H1 (cell line): ENCODE measurements at regions not wholly inside any gene's neighbourhood (a gene's known extent, or its start where the extent isn't known, plus 50 kb on each side); places are given as distances from the start of the nearest gene placed in this dataset.

Source experiments
- CTCF ChIA-PET: fragments of 300-600 bp; sonication (Branson Sonifier 250); formaldehyde crosslinking; loops from one replicate; lab custom pipeline; 2021; ENCODE audit not compliant: partially characterized antibody; lab: Charles Lee
- POLR2A ChIA-PET: fragments of 300-600 bp; sonication (Branson Sonifier 250); formaldehyde crosslinking; loops from one replicate; lab custom pipeline; 2021; ENCODE audit warnings: inconsistent platforms; ENCODE audit not compliant: partially characterized antibody; lab: Charles Lee
- DNase-seq, 2 experiments: peaks; one replicate each; pipeline versions ENCODE4 v3.0.0 to v3.0.0-alpha.2; 2010 to 2022; ENCODE audit warnings: low spot score in 2 of 2, low read depth in 1 of 2, mixed read lengths in 1 of 2
- FAIRE-seq: peaks from 2 replicates; lab custom pipeline; 2011; peaks lifted over from hg19 to GRCh38; lab: Jason Lieb, UNC
- H2AFZ ChIP-seq: 2 replicates; pipeline ENCODE4 v1.8.1; 2012; ENCODE audit warnings: low read length, inconsistent platforms
- H2AK5ac ChIP-seq: 2 replicates; pipeline ENCODE4 v1.6.1; 2013; ENCODE audit warnings: low read depth, low read length
- H2BK120ac ChIP-seq: replicated peaks from 2 replicates; pipeline ENCODE3; 2013; ENCODE audit warnings: low read depth, low read length, inconsistent platforms
- H2BK12ac ChIP-seq: 2 replicates; pipeline ENCODE4 v1.6.1; 2013; ENCODE audit warnings: low read depth, low read length
- H2BK15ac ChIP-seq: 2 replicates; pipeline ENCODE4 v1.6.1; 2013; ENCODE audit warnings: low read length
- H2BK20ac ChIP-seq: 2 replicates; pipeline ENCODE4 v1.6.1; 2013; ENCODE audit warnings: low read length
- H2BK5ac ChIP-seq: 2 replicates; pipeline ENCODE4 v1.6.1; 2013; ENCODE audit warnings: low read depth, low read length
- H3K14ac ChIP-seq: 2 replicates; pipeline ENCODE4 v1.6.1; 2013; ENCODE audit warnings: inconsistent platforms; ENCODE audit not compliant: insufficient read length
- H3K18ac ChIP-seq: 2 replicates; pipeline ENCODE4 v1.6.1; 2013; ENCODE audit warnings: low read length; ENCODE audit errors: extremely low read depth
- H3K23ac ChIP-seq: 2 replicates; pipeline ENCODE4 v1.6.1; 2013; ENCODE audit warnings: inconsistent platforms; ENCODE audit not compliant: insufficient read length
- H3K23me2 ChIP-seq: 2 replicates; pipeline ENCODE4 v1.6.1; 2013; ENCODE audit warnings: low read depth, low read length
- H3K27ac ChIP-seq: 2 replicates; pipeline ENCODE4 v1.6.1; 2011; ENCODE audit warnings: low read depth, low read length, inconsistent platforms
- H3K27me3 ChIP-seq, 4 experiments: replicated peaks in 1 of 4; 1 replicate in 1 of 4; 2 replicates in 3 of 4; pipeline versions ENCODE4 v1.6.1 to v1.8.1; 2011 to 2013; ENCODE audit warnings: low read length in 3 of 4, mild to moderate bottlenecking in 3 of 4, inconsistent platforms in 2 of 4, mixed read lengths in 2 of 4, moderate library complexity in 1 of 4; ENCODE audit not compliant: control insufficient read depth in 3 of 4, insufficient read depth in 3 of 4; ENCODE audit errors: extremely low read depth in 1 of 4
- H3K36me3 ChIP-seq, 4 experiments: 2 replicates each; pipeline versions ENCODE4 v1.6.1 to v1.8.1; 2011 to 2013; ENCODE audit warnings: mild to moderate bottlenecking in 4 of 4, low read length in 3 of 4, moderate library complexity in 2 of 4, control low read depth in 1 of 4, inconsistent platforms in 1 of 4; ENCODE audit not compliant: insufficient read depth in 4 of 4, control insufficient read depth in 2 of 4
- H3K4ac ChIP-seq: replicated peaks from 2 replicates; pipeline ENCODE3; 2013; ENCODE audit warnings: low read length, low read depth, mixed read lengths, inconsistent platforms; ENCODE audit not compliant: insufficient read length
- H3K4me1 ChIP-seq, 4 experiments: replicated peaks in 1 of 4; 1 replicate in 1 of 4; 2 replicates in 3 of 4; pipeline versions ENCODE4 v1.6.1 to v1.8.1; 2011 to 2013; ENCODE audit warnings: low read length in 3 of 4, inconsistent platforms in 2 of 4, mixed read lengths in 1 of 4; ENCODE audit not compliant: insufficient read depth in 4 of 4, control insufficient read depth in 3 of 4
- H3K4me2 ChIP-seq, 2 experiments: 2 replicates each; pipeline versions ENCODE4 v1.6.1 to v1.8.1; 2011 to 2013; ENCODE audit warnings: low read depth in 2 of 2, low read length in 2 of 2, control low read depth in 1 of 2, inconsistent platforms in 1 of 2, mild to moderate bottlenecking in 1 of 2; ENCODE audit not compliant: insufficient read depth in 1 of 2
- H3K4me3 ChIP-seq, 4 experiments: fragments of 200-600, 300-600 bp in 1 of 4; sonication (generic), shearing (Covaris generic), sonication (Bioruptor Twin) in 1 of 4; 2 replicates each; pipeline versions ENCODE4 v1.5.1 to v1.8.1; 2011 to 2016; ENCODE audit warnings: low read length in 4 of 4, low read depth in 3 of 4, control low read depth in 2 of 4, inconsistent platforms in 2 of 4, mild to moderate bottlenecking in 2 of 4, mixed read lengths in 1 of 4, moderate library complexity in 1 of 4; ENCODE audit not compliant: insufficient read depth in 2 of 4; ENCODE audit errors: extremely low read depth in 1 of 4
- H3K56ac ChIP-seq: replicated peaks from 2 replicates; pipeline ENCODE3; 2013; ENCODE audit warnings: low read depth, mild to moderate bottlenecking, mixed read lengths, low read length, inconsistent platforms; ENCODE audit not compliant: insufficient read length
- H3K79me1 ChIP-seq: 2 replicates; pipeline ENCODE4 v1.6.1; 2013; ENCODE audit warnings: low read depth, low read length, control low read depth
- H3K79me2 ChIP-seq, 2 experiments: 2 replicates each; pipeline versions ENCODE4 v1.6.1 to v1.8.1; 2012 to 2013; ENCODE audit warnings: low read length in 2 of 2, mild to moderate bottlenecking in 2 of 2, inconsistent platforms in 1 of 2; ENCODE audit not compliant: insufficient read depth in 2 of 2, control insufficient read depth in 1 of 2
- H3K9ac ChIP-seq, 4 experiments: replicated peaks in 1 of 4; 1 replicate in 1 of 4; 2 replicates in 3 of 4; pipeline versions ENCODE4 v1.6.1 to v1.8.1; 2011 to 2013; ENCODE audit warnings: low read depth in 3 of 4, low read length in 3 of 4, control low read depth in 2 of 4, mild to moderate bottlenecking in 2 of 4, moderate library complexity in 2 of 4, inconsistent platforms in 1 of 4; ENCODE audit errors: extremely low read depth in 1 of 4
- H3K9me3 ChIP-seq, 2 experiments: 2 replicates each; pipeline versions ENCODE4 v1.6.1 to v1.8.1; 2012 to 2013; ENCODE audit warnings: mild to moderate bottlenecking in 2 of 2, moderate library complexity in 2 of 2, control low read depth in 1 of 2, inconsistent platforms in 1 of 2, low read depth in 1 of 2, low read length in 1 of 2, mixed read lengths in 1 of 2; ENCODE audit not compliant: insufficient read depth in 2 of 2
- H4K20me1 ChIP-seq, 2 experiments: replicated peaks in 1 of 2; 2 replicates each; pipeline versions ENCODE3 to v1.8.1; 2011 to 2013; ENCODE audit warnings: inconsistent platforms in 2 of 2, low read length in 2 of 2, mild to moderate bottlenecking in 1 of 2; ENCODE audit not compliant: insufficient read depth in 2 of 2, control insufficient read depth in 1 of 2
- H4K5ac ChIP-seq: 2 replicates; pipeline ENCODE4 v1.6.1; 2013; ENCODE audit warnings: low read length, low read depth, mixed read lengths, inconsistent platforms; ENCODE audit not compliant: insufficient read length
- H4K8ac ChIP-seq: 2 replicates; pipeline ENCODE4 v1.8.0; 2013; ENCODE audit warnings: mild to moderate bottlenecking, moderate library complexity, low read length, inconsistent platforms; ENCODE audit not compliant: insufficient read depth; ENCODE audit errors: extremely low read depth
- H4K91ac ChIP-seq: replicated peaks from 2 replicates; pipeline ENCODE3; 2013; ENCODE audit warnings: low read length, mixed read lengths, inconsistent platforms; ENCODE audit not compliant: insufficient read length
- CBX5 ChIP-seq: fragments of 300-800, 300-1000 bp; sonication (generic); IDR thresholded peaks from 2 replicates; pipeline ENCODE4 v1.7.1; 2016; ENCODE audit warnings: antibody characterized with exemption, low read length, low read depth
- WGBS, 2 experiments: shearing (Covaris generic) in 1 of 2; methylation state at CpG; one replicate each; pipeline versions ENCODE4 v1.1.6 to v1.1.7; 2013 to 2015; ENCODE audit warnings: low lambda C conversion rate in 2 of 2, mixed read lengths in 2 of 2, inconsistent platforms in 1 of 2, low coverage in 1 of 2, missing lambda C conversion rate in 1 of 2; ENCODE audit not compliant: insufficient replicate concordance in 2 of 2, insufficient coverage in 1 of 2, insufficient read length in 1 of 2; ENCODE audit errors: extremely low coverage in 1 of 2, missing lambda C conversion rate in 1 of 2; 5-methylcytosine and 5-hydroxymethylcytosine counted together

DNA sequence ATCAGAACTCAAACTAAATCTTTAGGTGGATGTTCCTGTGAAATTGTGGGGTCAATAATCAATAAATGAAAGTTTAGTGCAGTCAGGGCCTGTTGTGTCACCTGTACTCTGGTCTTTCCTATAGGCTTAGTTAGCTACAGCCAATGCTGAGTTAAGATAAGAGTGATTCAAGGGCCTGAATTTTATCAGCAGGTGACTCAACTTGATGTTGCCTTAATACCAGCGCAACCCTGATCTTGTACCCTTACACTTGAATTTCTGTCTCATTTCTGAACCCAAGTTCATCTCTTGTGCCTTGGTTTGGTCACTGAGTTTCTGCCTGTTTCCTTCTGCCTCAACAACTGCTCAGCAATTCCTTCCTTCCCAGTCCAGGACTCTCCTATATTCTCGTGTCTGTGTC, 157.0 kb upstream of the E2F7 start:
- no peak overlapping the region for H3K18ac ChIP-seq
- TF ChIP-seq CBX5: no peak
- H3K4me3 ChIP-seq: no peak overlapping the region
- H2BK12ac ChIP-seq: no peak overlapping the region
- no peak overlapping the region for H4K91ac ChIP-seq
- no peaks in the 10 kb centered on the region for H3K27me3 ChIP-seq
- no peaks in the 10 kb centered on the region for H3K79me1 ChIP-seq
- POLR2A ChIA-PET: no interaction called here
- H3K79me2 ChIP-seq: no peaks in the 10 kb centered on the region
- H4K20me1 ChIP-seq: no peaks in the 10 kb centered on the region
- no peak overlapping the region for H4K8ac ChIP-seq
- H2BK15ac ChIP-seq: 0 out of 2 replicates have a peak overlapping the region, but pooled peaks have one; percentile 0
- no peak overlapping the region for H3K4ac ChIP-seq
- no peak overlapping the region for H2BK5ac ChIP-seq
- no peak overlapping the region for H3K14ac ChIP-seq
- CTCF ChIA-PET: interaction anchor here (0.7 kb wide), 1 partner anchor 18 kb away, joined by 3 read pairs; no protein-coding TSS in a partner anchor
- H3K23ac ChIP-seq: peak overlapping the region; percentile 21
- no peak overlapping the region for H3K4me2 ChIP-seq
- H3K4me1 ChIP-seq: no peaks in the 10 kb centered on the region
- no peak overlapping the region for H2BK20ac ChIP-seq
- H3K36me3 ChIP-seq: no peaks in the 10 kb centered on the region
- no peak overlapping the region for H2AFZ ChIP-seq
- H3K27ac ChIP-seq: no peak overlapping the region
- H2AK5ac ChIP-seq: peak overlapping the region; percentile 8; the same call in 1 of the 2 replicates
- FAIRE-seq: no peak
- no peak overlapping the region for H3K9ac ChIP-seq
- 97% methylated on average over 2 of the region's 2 CpGs; no CpG with 5 or more reads in 1 of the 2 experiments for WGBS, 2 experiments
- H3K9me3 ChIP-seq: no peaks in the 10 kb centered on the region
- no peak for DNase-seq
- no peak overlapping the region for H2BK120ac ChIP-seq
- no peak overlapping the region for H4K5ac ChIP-seq
- no peak overlapping the region for H3K56ac ChIP-seq
- H3K23me2 ChIP-seq: no peaks in the 10 kb centered on the region; the same call in 1 of the 2 replicates
